Skeletal muscle tissue (tissue), 3 donors: ENCODE measurements at regions not wholly inside any gene's neighbourhood (a gene's known extent, or its start where the extent isn't known, plus 50 kb on each side); places are given as distances from the start of the nearest gene placed in this dataset.
"Not testable (repeated sequence)": the region's sequence is repeated elsewhere in the genome, so short reads cannot be mapped to it uniquely, and the experiment has no call there.

Experiments
- H3K27ac ChIP-seq: one replicate; pipeline ENCODE4 v1.7.0; 2013; ENCODE audit warnings: mild to moderate bottlenecking, low read depth, low read length, inconsistent platforms
- H3K27me3 ChIP-seq, 3 donors: one replicate each; pipeline ENCODE4 v1.7.0; 2013; ENCODE audit warnings: low read length in 3 of 3; ENCODE audit not compliant: control insufficient read depth in 3 of 3, insufficient read depth in 3 of 3
- H3K36me3 ChIP-seq, 3 donors: one replicate each; pipeline ENCODE4 v1.7.0; 2013; ENCODE audit warnings: low read length in 3 of 3; ENCODE audit not compliant: control insufficient read depth in 3 of 3, insufficient read depth in 3 of 3
- H3K4me1 ChIP-seq, 3 donors: one replicate each; pipeline ENCODE4 v1.7.0; 2013; ENCODE audit warnings: low read length in 3 of 3, mild to moderate bottlenecking in 3 of 3; ENCODE audit not compliant: control insufficient read depth in 3 of 3, insufficient read depth in 3 of 3
- H3K4me3 ChIP-seq, 3 donors: one replicate each; pipeline ENCODE4 v1.7.0; 2013; ENCODE audit warnings: low read length in 3 of 3
- H3K9ac ChIP-seq, 3 donors: one replicate each; pipeline ENCODE4 v1.7.0; 2013; ENCODE audit warnings: low read length in 3 of 3, mild to moderate bottlenecking in 3 of 3, moderate library complexity in 2 of 3, low read depth in 1 of 3
- H3K9me3 ChIP-seq, 3 donors: one replicate each; pipeline ENCODE4 v1.7.0; 2013; ENCODE audit warnings: low read length in 3 of 3; ENCODE audit not compliant: control insufficient read depth in 3 of 3
- donor health status: Osteomylitis.

DNA sequence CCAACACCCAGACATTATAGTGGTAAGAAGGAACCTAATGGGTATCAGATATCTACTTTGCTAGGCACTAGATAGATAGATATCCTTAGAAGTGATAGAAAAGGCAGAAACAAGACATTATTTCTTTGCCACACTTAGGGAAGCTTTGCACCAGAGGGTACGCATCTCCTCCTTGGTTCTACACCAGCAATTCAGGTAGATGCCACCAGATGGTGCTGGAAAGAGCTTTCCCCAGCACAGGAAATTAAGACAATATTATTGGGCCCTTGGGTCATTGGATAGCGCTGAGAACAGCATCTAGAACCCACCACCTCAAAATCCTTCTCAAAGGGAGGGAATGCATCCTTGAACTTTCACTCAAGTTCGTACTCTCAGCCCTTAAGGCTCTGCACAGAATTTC lies 173.8 kb upstream of the CCL2 start:
- Histone ChIP-seq H3K9ac (no peak overlapping the region), H3K27ac (no peak overlapping the region), H3K4me1 (no peaks in the 10 kb centered on the region), H3K27me3 (peaks cover 0 to 8% (median 0%) of the 10 kb centered on the region in 3 donors), H3K4me3 (no peak overlapping the region), H3K36me3 (no peaks in the 10 kb centered on the region), H3K9me3 (no peaks in the 10 kb centered on the region)

DNA sequence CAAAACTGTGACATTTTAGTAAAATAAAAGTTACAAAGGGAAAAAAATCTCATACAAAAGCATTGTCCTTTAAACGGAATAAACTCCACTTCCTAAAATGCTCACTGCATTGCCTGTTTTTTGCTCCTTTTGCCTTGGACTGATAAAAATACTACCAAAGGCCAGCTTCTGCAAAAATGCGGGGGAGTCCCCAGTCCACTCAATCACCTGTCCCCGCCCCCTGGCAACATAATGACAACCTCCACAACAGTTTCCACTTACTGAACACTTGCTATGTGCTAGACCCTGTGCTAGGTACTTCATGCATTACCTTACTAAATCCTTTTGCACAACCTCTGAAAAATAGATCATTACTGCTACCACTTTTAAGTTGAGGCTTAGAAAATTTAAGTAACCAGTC lies 172.7 kb upstream of the CCL2 start:
- H3K27ac ChIP-seq, result no peak overlapping the region
- no peaks in the 10 kb centered on the region for H3K9me3 ChIP-seq
- H3K9ac ChIP-seq, result no peak overlapping the region
- H3K4me3 ChIP-seq, result no peak overlapping the region
- H3K27me3 ChIP-seq, result peaks cover 0 to 1% (median 0%) of the 10 kb centered on the region in 3 donors
- H3K36me3 ChIP-seq, result no peaks in the 10 kb centered on the region
- H3K4me1 ChIP-seq, result no peaks in the 10 kb centered on the region

DNA sequence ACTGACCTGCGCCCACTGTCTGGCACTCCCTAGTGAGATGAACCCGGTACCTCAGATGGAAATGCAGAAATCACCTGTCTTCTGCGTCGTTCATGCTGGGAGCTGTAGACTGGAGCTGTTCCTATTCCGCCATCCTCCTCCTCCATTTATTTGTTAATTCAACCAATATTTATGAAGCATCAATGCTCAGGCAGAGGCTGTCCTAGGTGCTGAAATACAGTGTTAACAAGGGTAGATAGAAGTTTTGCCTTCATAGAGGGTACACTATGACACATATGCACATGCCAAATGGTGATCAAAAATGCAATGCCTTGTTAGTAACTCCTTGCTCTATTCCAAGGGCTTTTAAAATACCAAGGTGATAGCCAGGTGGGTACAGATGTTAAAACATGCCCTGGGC lies 166.0 kb upstream of the CCL2 start:
- H3K27ac ChIP-seq, H3K36me3 ChIP-seq, H3K9ac ChIP-seq, H3K27me3 ChIP-seq, H3K9me3 ChIP-seq, H3K4me1 ChIP-seq, H3K4me3 ChIP-seq: not testable (repeated sequence)

- Histone ChIP-seq H3K9me3 (no peaks in the 10 kb centered on the region), H3K36me3 (no peaks in the 10 kb centered on the region), H3K27ac (no peak overlapping the region), H3K4me1 (no peaks in the 10 kb centered on the region), H3K27me3 (peaks cover 0 to 8% (median 2%) of the 10 kb centered on the region in 3 donors), H3K9ac (no peak overlapping the region), H3K4me3 (no peak overlapping the region)
Measured at GRCh38 chr17:34090593-34090992, 164.5 kb upstream of the CCL2 start.

DNA sequence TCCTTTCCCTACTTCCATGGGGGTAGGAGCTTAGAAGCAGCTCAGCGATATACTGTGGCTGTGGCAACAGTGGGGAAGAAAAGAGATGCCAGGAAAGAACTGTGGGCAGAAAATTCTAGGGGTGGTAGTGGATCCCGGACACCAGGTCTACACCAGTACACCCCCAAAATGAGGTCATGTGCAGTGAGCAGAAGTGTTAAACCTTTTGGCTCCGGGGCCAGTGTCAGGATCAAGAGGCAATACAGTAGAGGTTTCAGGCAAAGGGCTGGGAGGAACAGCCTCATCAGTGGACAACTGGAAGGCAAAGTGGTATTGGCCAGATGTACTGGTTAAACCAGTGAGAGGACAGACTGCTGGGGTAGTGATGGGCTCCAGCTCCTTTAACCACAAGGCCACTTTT lies 163.1 kb upstream of the CCL2 start:
- no peak overlapping the region for H3K9ac ChIP-seq
- H3K36me3 ChIP-seq, result no peaks in the 10 kb centered on the region
- peaks cover 0 to 8% (median 2%) of the 10 kb centered on the region in 3 donors for H3K27me3 ChIP-seq
- no peak overlapping the region for H3K4me3 ChIP-seq
- H3K27ac ChIP-seq, result no peak overlapping the region
- H3K9me3 ChIP-seq, result no peaks in the 10 kb centered on the region
- no peaks in the 10 kb centered on the region for H3K4me1 ChIP-seq

DNA sequence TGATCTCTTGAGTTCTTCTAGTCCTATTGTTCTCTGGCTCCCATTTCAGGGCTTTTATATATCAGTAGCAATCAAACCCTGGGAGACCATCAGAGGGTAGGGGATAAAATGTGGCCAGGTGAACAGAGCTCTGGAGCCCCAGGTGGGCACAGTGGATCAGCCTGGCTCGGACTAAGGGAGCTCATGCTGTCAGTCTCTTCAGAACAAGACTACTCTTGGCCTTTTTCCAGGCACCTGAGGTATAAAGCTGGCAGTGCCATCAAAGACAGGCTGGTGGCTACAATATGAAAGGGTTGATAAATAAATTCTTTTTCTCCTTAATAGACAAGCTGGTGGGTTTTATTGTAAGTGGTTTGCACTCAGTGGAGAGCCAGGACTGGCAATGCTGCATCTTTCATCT lies 160.0 kb upstream of the CCL2 start:
- no peak overlapping the region for H3K4me3 ChIP-seq
- H3K9me3 ChIP-seq, result no peaks in the 10 kb centered on the region
- peaks cover 0 to 10% (median 2%) of the 10 kb centered on the region in 3 donors for H3K27me3 ChIP-seq
- no peaks in the 10 kb centered on the region for H3K4me1 ChIP-seq
- no peak overlapping the region for H3K27ac ChIP-seq
- H3K36me3 ChIP-seq, result no peaks in the 10 kb centered on the region
- H3K9ac ChIP-seq, result no peak overlapping the region

DNA sequence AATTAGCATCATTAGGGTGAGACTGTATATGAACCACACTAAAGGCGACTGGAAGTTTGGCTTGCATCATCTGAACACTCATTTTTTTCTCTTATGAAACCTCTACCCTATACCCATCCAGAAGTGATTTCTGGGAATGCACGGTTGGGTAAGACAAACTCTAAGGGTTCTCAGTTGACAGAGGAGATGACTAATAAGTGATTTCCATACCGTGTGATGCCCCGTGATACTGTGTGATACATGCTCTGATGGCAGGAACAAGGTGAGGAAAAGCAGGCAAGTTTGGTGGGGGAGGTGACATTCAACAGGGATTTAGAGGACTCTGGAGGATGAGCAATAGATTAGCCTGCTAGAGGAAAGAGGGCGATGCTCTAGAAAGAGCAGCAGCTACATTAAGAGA lies 156.4 kb upstream of the CCL2 start:
- Histone ChIP-seq H3K9ac (no peak overlapping the region), H3K9me3 (no peaks in the 10 kb centered on the region), H3K4me3 (no peak overlapping the region), H3K4me1 (no peaks in the 10 kb centered on the region), H3K36me3 (no peaks in the 10 kb centered on the region), H3K27me3 (peaks cover 0 to 2% (median 0%) of the 10 kb centered on the region in 3 donors), H3K27ac (no peak overlapping the region)

- H3K27ac ChIP-seq, result no peak overlapping the region
- H3K4me1 ChIP-seq, result no peaks in the 10 kb centered on the region
- H3K9ac ChIP-seq, result no peak overlapping the region
- H3K4me3 ChIP-seq, result no peak overlapping the region
- no peaks in the 10 kb centered on the region for H3K36me3 ChIP-seq
- no peaks in the 10 kb centered on the region for H3K9me3 ChIP-seq
- H3K27me3 ChIP-seq, result peaks cover 0 to 2% (median 0%) of the 10 kb centered on the region in 3 donors
Measured at GRCh38 chr17:34099859-34100515, 155.1 kb upstream of the CCL2 start.

DNA sequence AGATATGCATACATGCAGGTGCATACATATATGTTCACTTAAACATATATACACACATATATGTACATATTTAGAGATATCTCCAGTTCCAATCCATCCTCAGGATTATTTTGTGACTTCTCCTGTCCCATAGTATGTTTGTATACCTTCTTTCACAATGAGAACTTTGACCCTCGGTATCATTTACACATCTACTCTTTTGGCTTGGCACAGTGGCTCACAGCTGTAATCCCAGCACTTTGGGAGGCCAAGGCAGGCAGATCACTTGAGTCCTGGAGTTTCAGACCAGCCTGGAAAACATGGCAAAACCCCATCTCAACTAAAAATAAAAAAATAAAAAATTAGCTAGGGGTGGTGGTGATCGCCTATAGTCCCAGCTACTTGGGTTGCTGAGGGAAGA lies 148.1 kb upstream of the CCL2 start:
- H3K4me1 ChIP-seq, result no peaks in the 10 kb centered on the region
- no peak overlapping the region for H3K4me3 ChIP-seq
- no peaks in the 10 kb centered on the region for H3K9me3 ChIP-seq
- H3K36me3 ChIP-seq, result no peaks in the 10 kb centered on the region
- no peak overlapping the region for H3K27ac ChIP-seq
- H3K27me3 ChIP-seq, result peaks cover 5 to 6% (median 6%) of the 10 kb centered on the region in 3 donors
- no peak overlapping the region for H3K9ac ChIP-seq

GRCh38 chr17:34110315-34110714 lies 144.8 kb upstream of the CCL2 start:
- Histone ChIP-seq H3K27me3 (peaks cover 9 to 14% (median 13%) of the 10 kb centered on the region in 3 donors), H3K9ac (no peak overlapping the region), H3K4me1 (no peaks in the 10 kb centered on the region), H3K4me3 (no peak overlapping the region), H3K9me3 (no peaks in the 10 kb centered on the region), H3K27ac (no peak overlapping the region), H3K36me3 (no peaks in the 10 kb centered on the region)
